ENCODE measurements at regions not wholly inside any gene's neighbourhood (a gene's known extent, or its start where the extent isn't known, plus 50 kb on each side); places are given as distances from the start of the nearest gene placed in this dataset.

DNA sequence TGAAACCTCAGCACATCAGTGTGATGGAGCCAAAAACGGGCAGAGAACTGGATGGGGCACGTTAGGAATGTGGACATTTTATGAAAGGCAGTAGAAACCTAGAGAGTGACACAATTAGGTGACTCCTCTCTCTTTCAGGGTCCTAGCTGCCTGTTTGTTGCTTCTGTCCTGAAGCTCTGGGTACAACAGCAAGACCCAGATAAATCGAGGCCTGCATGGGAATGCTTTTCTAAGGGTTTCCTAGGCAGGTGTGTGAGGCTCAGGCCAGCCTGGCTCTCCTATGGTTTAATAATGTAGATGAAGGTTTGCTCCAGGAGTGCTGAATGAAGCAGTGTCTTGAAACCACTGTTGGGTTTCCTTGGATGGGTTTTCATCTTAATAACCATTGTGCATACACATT lies 517.1 kb upstream of the RAB6C start:
- Histone ChIP-seq H3K27me3 (ENCODE audit: control insufficient read depth in 1 of 2, insufficient read depth in 2 of 2, low read length in 2 of 2) (no peaks in the 10 kb centered on the region), H3K27ac (ENCODE audit: low read depth in 2 of 2, low read length in 1 of 2) (no peak overlapping the region), H3K4me3 (ENCODE audit: low read depth in 1 of 2, low read length in 2 of 2) (no peak overlapping the region), H3K9me3 (ENCODE audit: control insufficient read depth in 2 of 2, insufficient read depth in 1 of 2, low read depth in 1 of 2, low read length in 1 of 2) (peaks cover 0 to 4% of the 10 kb centered on the region in 2 donors), H3K36me3 (ENCODE audit: control insufficient read depth in 2 of 2, insufficient read depth in 2 of 2, low read length in 1 of 2) (no peaks in the 10 kb centered on the region), H3K4me1 (ENCODE audit: control insufficient read depth in 2 of 2, insufficient read depth in 2 of 2, low read length in 1 of 2) (no peaks in the 10 kb centered on the region)
- WGBS, 2 donors, result 62 to 66% methylated on average over 3 of the region's 3 CpGs

- Histone ChIP-seq H3K27me3 (ENCODE audit: control insufficient read depth in 1 of 2, insufficient read depth in 2 of 2, low read length in 2 of 2) (no peaks in the 10 kb centered on the region), H3K36me3 (ENCODE audit: control insufficient read depth in 2 of 2, insufficient read depth in 2 of 2, low read length in 1 of 2) (no peaks in the 10 kb centered on the region), H3K4me1 (ENCODE audit: control insufficient read depth in 2 of 2, insufficient read depth in 2 of 2, low read length in 1 of 2) (no peaks in the 10 kb centered on the region), H3K4me3 (ENCODE audit: low read depth in 1 of 2, low read length in 2 of 2) (no peak overlapping the region), H3K9me3 (ENCODE audit: control insufficient read depth in 2 of 2, insufficient read depth in 1 of 2, low read depth in 1 of 2, low read length in 1 of 2) (peaks cover 0 to 4% of the 10 kb centered on the region in 2 donors), H3K27ac (ENCODE audit: low read depth in 2 of 2, low read length in 1 of 2) (no peak overlapping the region)
- WGBS, 2 donors, result 87 to 89% methylated on average over 4 of the region's 4 CpGs
Observed at GRCh38 chr2:129462967-129463366, 516.5 kb upstream of the RAB6C start.

DNA sequence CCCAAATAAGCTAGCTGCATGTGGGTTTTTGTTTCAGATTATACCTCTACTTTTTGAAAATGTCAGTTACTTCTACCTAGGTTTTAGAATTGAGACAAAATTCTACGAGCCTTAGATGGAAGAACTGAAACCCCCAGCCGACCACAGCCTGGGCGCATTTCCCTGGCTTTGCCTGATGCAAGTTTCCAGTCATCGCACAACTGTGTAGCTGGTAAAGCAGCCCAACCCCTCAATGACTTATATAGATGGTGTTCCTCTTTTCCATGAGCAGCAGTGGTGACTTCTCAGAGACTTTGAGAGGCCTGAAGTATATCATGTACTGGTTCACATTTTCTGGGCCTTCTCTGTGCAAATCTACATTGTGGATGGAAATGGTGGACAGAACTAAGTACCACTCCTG lies 515.4 kb upstream of the RAB6C start:
- Histone ChIP-seq H3K9me3 (ENCODE audit: control insufficient read depth in 2 of 2, insufficient read depth in 1 of 2, low read depth in 1 of 2, low read length in 1 of 2) (peaks cover 0 to 4% of the 10 kb centered on the region in 2 donors), H3K36me3 (ENCODE audit: control insufficient read depth in 2 of 2, insufficient read depth in 2 of 2, low read length in 1 of 2) (no peaks in the 10 kb centered on the region), H3K4me1 (ENCODE audit: control insufficient read depth in 2 of 2, insufficient read depth in 2 of 2, low read length in 1 of 2) (no peaks in the 10 kb centered on the region), H3K4me3 (ENCODE audit: low read depth in 1 of 2, low read length in 2 of 2) (no peak overlapping the region), H3K27ac (ENCODE audit: low read depth in 2 of 2, low read length in 1 of 2) (no peak overlapping the region), H3K27me3 (ENCODE audit: control insufficient read depth in 1 of 2, insufficient read depth in 2 of 2, low read length in 2 of 2) (no peaks in the 10 kb centered on the region)
- WGBS, 2 donors, result 87 to 92% methylated on average over 4 of the region's 4 CpGs

- peaks cover 0 to 3% of the 10 kb centered on the region in 2 donors for H3K4me1 ChIP-seq (ENCODE audit: control insufficient read depth in 2 of 2, insufficient read depth in 2 of 2, low read length in 1 of 2)
- no peaks in the 10 kb centered on the region for H3K36me3 ChIP-seq (ENCODE audit: control insufficient read depth in 2 of 2, insufficient read depth in 2 of 2, low read length in 1 of 2)
- 93 to 95% methylated on average over 6 of the region's 6 CpGs for WGBS, 2 donors
- no peaks in the 10 kb centered on the region for H3K27me3 ChIP-seq (ENCODE audit: control insufficient read depth in 1 of 2, insufficient read depth in 2 of 2, low read length in 2 of 2)
- H3K9me3 ChIP-seq (ENCODE audit: control insufficient read depth in 2 of 2, insufficient read depth in 1 of 2, low read depth in 1 of 2, low read length in 1 of 2), result peaks cover 0 to 4% of the 10 kb centered on the region in 2 donors
- H3K4me3 ChIP-seq (ENCODE audit: low read depth in 1 of 2, low read length in 2 of 2), result no peak overlapping the region
- H3K27ac ChIP-seq (ENCODE audit: low read depth in 2 of 2, low read length in 1 of 2), result no peak overlapping the region
Observed at GRCh38 chr2:129464631-129465030, 514.8 kb upstream of the RAB6C start.

- WGBS, 2 donors, result 89 to 94% methylated on average over 11 of the region's 11 CpGs
- no peaks in the 10 kb centered on the region for H3K27me3 ChIP-seq (ENCODE audit: control insufficient read depth in 1 of 2, insufficient read depth in 2 of 2, low read length in 2 of 2)
- no peaks in the 10 kb centered on the region for H3K36me3 ChIP-seq (ENCODE audit: control insufficient read depth in 2 of 2, insufficient read depth in 2 of 2, low read length in 1 of 2)
- H3K27ac ChIP-seq (ENCODE audit: low read depth in 2 of 2, low read length in 1 of 2), result no peak overlapping the region
- H3K4me1 ChIP-seq (ENCODE audit: control insufficient read depth in 2 of 2, insufficient read depth in 2 of 2, low read length in 1 of 2), result peaks cover 0 to 3% of the 10 kb centered on the region in 2 donors
- H3K4me3 ChIP-seq (ENCODE audit: low read depth in 1 of 2, low read length in 2 of 2), result no peak overlapping the region
- H3K9me3 ChIP-seq (ENCODE audit: control insufficient read depth in 2 of 2, insufficient read depth in 1 of 2, low read depth in 1 of 2, low read length in 1 of 2), result peaks cover 0 to 4% of the 10 kb centered on the region in 2 donors
Observed at GRCh38 chr2:129465045-129465444, 514.4 kb upstream of the RAB6C start.

GRCh38 chr2:129466389-129466788 lies 513.1 kb upstream of the RAB6C start:
- Histone ChIP-seq H3K4me1 (ENCODE audit: control insufficient read depth in 2 of 2, insufficient read depth in 2 of 2, low read length in 1 of 2) (peaks cover 0 to 3% of the 10 kb centered on the region in 2 donors), H3K27ac (ENCODE audit: low read depth in 2 of 2, low read length in 1 of 2) (no peak overlapping the region), H3K36me3 (ENCODE audit: control insufficient read depth in 2 of 2, insufficient read depth in 2 of 2, low read length in 1 of 2) (no peaks in the 10 kb centered on the region), H3K27me3 (ENCODE audit: control insufficient read depth in 1 of 2, insufficient read depth in 2 of 2, low read length in 2 of 2) (no peaks in the 10 kb centered on the region), H3K9me3 (ENCODE audit: control insufficient read depth in 2 of 2, insufficient read depth in 1 of 2, low read depth in 1 of 2, low read length in 1 of 2) (peaks cover 0 to 4% of the 10 kb centered on the region in 2 donors), H3K4me3 (ENCODE audit: low read depth in 1 of 2, low read length in 2 of 2) (no peak overlapping the region)
- 94 to 99% methylated on average over 13 of the region's 13 CpGs for WGBS, 2 donors

DNA sequence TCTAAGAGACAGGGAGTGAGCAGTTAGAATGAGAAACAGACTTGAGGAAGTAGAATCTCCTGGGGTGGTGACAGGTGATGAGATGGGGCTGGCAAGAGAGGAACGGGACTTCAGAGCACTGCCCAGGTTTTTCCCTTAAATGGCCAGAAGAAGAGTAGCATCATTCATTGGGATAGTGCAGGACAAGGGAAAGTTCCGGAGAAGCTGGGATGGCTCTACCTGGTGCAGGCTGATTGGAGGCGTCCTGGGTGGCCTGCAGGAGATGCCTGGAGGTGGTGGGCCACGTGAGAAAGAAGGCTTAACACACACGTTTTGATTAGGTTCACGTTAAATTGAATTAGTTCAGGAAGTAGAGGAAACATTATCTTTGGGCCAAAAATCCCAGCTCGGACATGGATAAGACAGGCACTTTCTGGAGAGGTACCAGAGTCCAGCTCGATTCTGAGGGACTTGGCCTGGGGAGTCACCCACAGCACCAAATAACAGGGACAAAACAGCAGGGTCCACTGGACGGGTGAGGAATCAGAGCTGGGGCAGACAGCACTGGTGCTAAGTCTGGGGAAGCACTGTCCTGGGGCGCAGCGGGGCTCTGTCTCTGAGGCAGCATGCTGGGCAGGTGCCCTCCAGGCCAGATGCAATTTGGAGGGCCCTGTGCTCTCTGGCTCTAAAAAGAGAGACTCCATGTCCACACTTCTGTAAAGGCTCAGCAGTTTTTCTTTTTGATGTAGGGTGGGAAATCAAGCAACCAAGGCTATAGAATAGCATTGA lies 512.3 kb upstream of the RAB6C start:
- H3K27me3 ChIP-seq (ENCODE audit: control insufficient read depth in 1 of 2, insufficient read depth in 2 of 2, low read length in 2 of 2), result no peaks in the 10 kb centered on the region
- WGBS, 2 donors, result 78% methylated on average over 11 of the region's 11 CpGs
- H3K4me1 ChIP-seq (ENCODE audit: control insufficient read depth in 2 of 2, insufficient read depth in 2 of 2, low read length in 1 of 2), result peaks cover 0 to 3% of the 10 kb centered on the region in 2 donors
- H3K4me3 ChIP-seq (ENCODE audit: low read depth in 1 of 2, low read length in 2 of 2), result no peak overlapping the region
- no peaks in the 10 kb centered on the region for H3K36me3 ChIP-seq (ENCODE audit: control insufficient read depth in 2 of 2, insufficient read depth in 2 of 2, low read length in 1 of 2)
- no peak overlapping the region for H3K27ac ChIP-seq (ENCODE audit: low read depth in 2 of 2, low read length in 1 of 2)
- H3K9me3 ChIP-seq (ENCODE audit: control insufficient read depth in 2 of 2, insufficient read depth in 1 of 2, low read depth in 1 of 2, low read length in 1 of 2), result peaks cover 0 to 4% of the 10 kb centered on the region in 2 donors

DNA sequence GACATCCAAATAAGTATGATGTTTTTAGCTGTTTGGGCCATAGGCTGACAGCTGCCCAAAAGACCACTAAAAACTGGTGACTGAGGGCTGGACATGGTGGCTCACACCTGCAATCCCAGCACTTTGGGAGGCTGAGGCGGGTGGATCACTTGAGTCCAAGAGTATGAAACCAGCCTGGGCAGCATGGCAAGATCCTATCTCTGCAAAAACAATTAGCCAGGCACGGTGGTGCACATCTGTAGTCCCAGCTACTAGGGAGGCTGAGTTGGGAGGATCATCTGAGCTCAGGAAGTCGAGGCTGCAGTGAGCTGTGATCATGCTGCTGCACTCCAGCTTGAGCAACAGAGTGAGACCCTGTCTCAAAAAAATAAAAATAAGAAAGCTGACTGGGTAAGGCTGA lies 511.5 kb upstream of the RAB6C start:
- Histone ChIP-seq H3K4me1 (ENCODE audit: control insufficient read depth in 2 of 2, insufficient read depth in 2 of 2, low read length in 1 of 2) (peaks cover 0 to 3% of the 10 kb centered on the region in 2 donors), H3K4me3 (ENCODE audit: low read depth in 1 of 2, low read length in 2 of 2) (no peak overlapping the region), H3K9me3 (ENCODE audit: control insufficient read depth in 2 of 2, insufficient read depth in 1 of 2, low read depth in 1 of 2, low read length in 1 of 2) (peaks cover 0 to 4% of the 10 kb centered on the region in 2 donors), H3K27me3 (ENCODE audit: control insufficient read depth in 1 of 2, insufficient read depth in 2 of 2, low read length in 2 of 2) (no peaks in the 10 kb centered on the region), H3K27ac (ENCODE audit: low read depth in 2 of 2, low read length in 1 of 2) (no peak overlapping the region), H3K36me3 (ENCODE audit: control insufficient read depth in 2 of 2, insufficient read depth in 2 of 2, low read length in 1 of 2) (no peaks in the 10 kb centered on the region)
- 71 to 81% methylated on average over 3 of the region's 3 CpGs for WGBS, 2 donors

- 90 to 93% methylated on average over 5 of the region's 5 CpGs for WGBS, 2 donors
- no peaks in the 10 kb centered on the region for H3K27me3 ChIP-seq (ENCODE audit: control insufficient read depth in 1 of 2, insufficient read depth in 2 of 2, low read length in 2 of 2)
- no peak overlapping the region for H3K27ac ChIP-seq (ENCODE audit: low read depth in 2 of 2, low read length in 1 of 2)
- no peak overlapping the region for H3K4me3 ChIP-seq (ENCODE audit: low read depth in 1 of 2, low read length in 2 of 2)
- peaks cover 0 to 3% of the 10 kb centered on the region in 2 donors for H3K4me1 ChIP-seq (ENCODE audit: control insufficient read depth in 2 of 2, insufficient read depth in 2 of 2, low read length in 1 of 2)
- H3K9me3 ChIP-seq (ENCODE audit: control insufficient read depth in 2 of 2, insufficient read depth in 1 of 2, low read depth in 1 of 2, low read length in 1 of 2), result peaks cover 0 to 4% of the 10 kb centered on the region in 2 donors
- H3K36me3 ChIP-seq (ENCODE audit: control insufficient read depth in 2 of 2, insufficient read depth in 2 of 2, low read length in 1 of 2), result no peaks in the 10 kb centered on the region
Observed at GRCh38 chr2:129468879-129469278, 510.6 kb upstream of the RAB6C start.

DNA sequence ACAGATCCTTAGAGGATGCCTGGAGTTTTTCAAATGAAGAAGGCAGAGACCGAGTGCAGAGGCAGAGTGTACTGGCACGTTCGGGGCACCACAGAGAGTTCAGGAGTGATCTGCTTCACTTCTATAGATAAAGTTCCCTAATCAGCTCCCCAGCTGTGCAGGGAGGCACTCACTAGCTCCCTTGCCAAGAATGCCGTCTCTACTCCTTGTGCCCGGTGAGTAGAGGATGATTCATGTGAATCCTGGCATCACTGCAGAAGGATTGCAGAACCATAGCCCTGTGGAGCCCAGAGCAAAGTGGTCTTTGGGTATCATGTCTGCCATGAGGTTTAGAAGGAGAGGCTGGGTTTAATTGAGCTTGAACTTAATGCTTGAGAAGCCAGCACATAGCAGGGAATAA lies 510.1 kb upstream of the RAB6C start:
- 46 to 53% methylated on average over 5 of the region's 5 CpGs for WGBS, 2 donors
- Histone ChIP-seq H3K27me3 (ENCODE audit: control insufficient read depth in 1 of 2, insufficient read depth in 2 of 2, low read length in 2 of 2) (no peaks in the 10 kb centered on the region), H3K4me1 (ENCODE audit: control insufficient read depth in 2 of 2, insufficient read depth in 2 of 2, low read length in 1 of 2) (peaks cover 0 to 3% of the 10 kb centered on the region in 2 donors), H3K27ac (ENCODE audit: low read depth in 2 of 2, low read length in 1 of 2) (no peak overlapping the region), H3K36me3 (ENCODE audit: control insufficient read depth in 2 of 2, insufficient read depth in 2 of 2, low read length in 1 of 2) (no peaks in the 10 kb centered on the region), H3K4me3 (ENCODE audit: low read depth in 1 of 2, low read length in 2 of 2) (no peak overlapping the region), H3K9me3 (ENCODE audit: control insufficient read depth in 2 of 2, insufficient read depth in 1 of 2, low read depth in 1 of 2, low read length in 1 of 2) (peaks cover 0 to 3% of the 10 kb centered on the region in 2 donors)
